HL-60 (cell line): ENCODE measurements at regions not wholly inside any gene's neighbourhood (a gene's known extent, or its start where the extent isn't known, plus 50 kb on each side); places are given as distances from the start of the nearest gene placed in this dataset.

ENCODE experiments used
- DNase-seq, 2 experiments: peaks; one replicate each; pipeline ENCODE4 v3.0.0-alpha.2; 2010 to 2020; ENCODE audit warnings: low read depth in 1 of 2, low spot score in 1 of 2
- H3K27ac ChIP-seq: fragments of 250-450 bp; sonication (Bioruptor Pico); replicated peaks from 2 replicates; pipeline ENCODE4 v1.5.1; 2020; ENCODE audit warnings: mild to moderate bottlenecking, moderate library complexity
- H3K27me3 ChIP-seq: fragments of 250-450 bp; sonication (Bioruptor Pico); 2 replicates; pipeline ENCODE4 v1.5.1; 2021; ENCODE audit warnings: mild to moderate bottlenecking, moderate library complexity; ENCODE audit not compliant: insufficient read depth, poor library complexity, severe bottlenecking
- H3K4me3 ChIP-seq: replicated peaks from 2 replicates; pipeline ENCODE4 v1.5.1; 2011; ENCODE audit warnings: mild to moderate bottlenecking, control low read depth, low read length; ENCODE audit not compliant: insufficient read depth
- CTCF ChIP-seq: IDR thresholded peaks from one replicate; pipeline ENCODE4 v1.5.1; 2011; ENCODE audit warnings: low read length, control low read depth, inconsistent platforms; ENCODE audit not compliant: insufficient read depth
- GABPA ChIP-seq: IDR thresholded peaks from 2 replicates; pipeline ENCODE4 v1.6.1; 2012; ENCODE audit warnings: low read depth
- POLR2AphosphoS5 ChIP-seq: IDR thresholded peaks from 2 replicates; pipeline ENCODE4 v1.6.1; 2012; ENCODE audit warnings: low read depth
- REST ChIP-seq: IDR thresholded peaks from 2 replicates; pipeline ENCODE4 v1.6.1; 2012; ENCODE audit warnings: low read depth; ENCODE audit not compliant: insufficient replicate concordance
- SPI1 ChIP-seq: IDR thresholded peaks from 2 replicates; pipeline ENCODE4 v1.6.1; 2012; ENCODE audit warnings: low read depth, mild to moderate bottlenecking, borderline replicate concordance

- no peak for DNase-seq
- Histone ChIP-seq H3K4me3 (no peak overlapping the region), H3K27me3 (no peaks in the 10 kb centered on the region), H3K27ac (no peak overlapping the region)
- TF ChIP-seq POLR2AphosphoS5 (no peak), SPI1 (no peak), GABPA (no peak), REST (no peak), CTCF (no peak)
Measured at GRCh38 chr3:178474526-178474925, 61.7 kb upstream of the KCNMB2 start.

GRCh38 chr3:178475062-178475461 lies 61.2 kb upstream of the KCNMB2 start:
- TF ChIP-seq CTCF (no peak), POLR2AphosphoS5 (no peak), GABPA (no peak), SPI1 (no peak), REST (no peak)
- Histone ChIP-seq H3K27ac (no peak overlapping the region), H3K27me3 (no peaks in the 10 kb centered on the region), H3K4me3 (no peak overlapping the region)
- DNase-seq, result no peak

GRCh38 chr3:178476886-178477285 lies 59.4 kb upstream of the KCNMB2 start:
- no peak overlapping the region for H3K4me3 ChIP-seq
- no peaks in the 10 kb centered on the region for H3K27me3 ChIP-seq
- no peak for DNase-seq
- TF ChIP-seq GABPA (no peak), CTCF (no peak), REST (no peak), POLR2AphosphoS5 (no peak), SPI1 (no peak)
- H3K27ac ChIP-seq, result no peak overlapping the region
